HG02798 (cell line): ENCODE measurements at regions not wholly inside any gene's neighbourhood (a gene's known extent, or its start where the extent isn't known, plus 50 kb on each side); places are given as distances from the start of the nearest gene placed in this dataset.
"Not testable (repeated sequence)": the region's sequence is repeated elsewhere in the genome, so short reads cannot be mapped to it uniquely, and the experiment has no call there.

Source experiments
- ATAC-seq: cut with Tn5 transposase; IDR thresholded peaks from one replicate; pipeline ENCODE4 v1.9.1; 2021; ENCODE audit warnings: mild to moderate bottlenecking; ENCODE audit not compliant: unreplicated experiment, poor library complexity

- no peak for ATAC-seq
These were observed 390.2 kb upstream of the SGO1 start for GRCh38 chr3:20576228-20576627.

- no peak for ATAC-seq
These were observed 389.1 kb upstream of the SGO1 start for GRCh38 chr3:20575146-20575545.

GRCh38 chr3:20574746-20575145 is 388.7 kb upstream of the SGO1 start:
- no peak for ATAC-seq

GRCh38 chr3:20573175-20573574 is 387.2 kb upstream of the SGO1 start:
- no peak for ATAC-seq

GRCh38 chr3:20572473-20572872 is 386.5 kb upstream of the SGO1 start:
- no peak for ATAC-seq

GRCh38 chr3:20569310-20569709 is 383.3 kb upstream of the SGO1 start:
- ATAC-seq, result no peak

- no peak for ATAC-seq
These were observed 379.0 kb upstream of the SGO1 start for GRCh38 chr3:20564966-20565365.

- ATAC-seq, result no peak
These were observed 378.0 kb upstream of the SGO1 start for GRCh38 chr3:20563985-20564384.

GRCh38 chr3:20563251-20563650 is 377.2 kb upstream of the SGO1 start:
- ATAC-seq, result no peak

- no peak for ATAC-seq
These were observed 375.2 kb upstream of the SGO1 start for GRCh38 chr3:20561166-20561565.

GRCh38 chr3:20560446-20560845 is 374.4 kb upstream of the SGO1 start:
- not testable (repeated sequence) for ATAC-seq

GRCh38 chr3:20558161-20558560 is 372.2 kb upstream of the SGO1 start:
- ATAC-seq, result no peak

GRCh38 chr3:20556661-20557060 is 370.7 kb upstream of the SGO1 start:
- ATAC-seq, result no peak

- ATAC-seq, result no peak
These were observed 366.7 kb upstream of the SGO1 start for GRCh38 chr3:20552605-20553275.

GRCh38 chr3:20547361-20548269 is 361.6 kb upstream of the SGO1 start:
- ATAC-seq, result not testable (repeated sequence)

- no peak for ATAC-seq
These were observed 360.6 kb upstream of the SGO1 start for GRCh38 chr3:20546636-20547035.

- ATAC-seq, result no peak
These were observed 357.7 kb upstream of the SGO1 start for GRCh38 chr3:20543535-20544226.

GRCh38 chr3:20540066-20540465 is 354.1 kb upstream of the SGO1 start:
- ATAC-seq, result no peak

GRCh38 chr3:20539666-20540065 is 353.7 kb upstream of the SGO1 start:
- ATAC-seq, result no peak

- no peak for ATAC-seq
These were observed 351.2 kb upstream of the SGO1 start for GRCh38 chr3:20537234-20537633.

GRCh38 chr3:20529911-20530310 is 343.9 kb upstream of the SGO1 start:
- no peak for ATAC-seq
